GM18505 (cell line): ENCODE measurements at regions not wholly inside any gene's neighbourhood (a gene's known extent, or its start where the extent isn't known, plus 50 kb on each side); places are given as distances from the start of the nearest gene placed in this dataset.

Experiments
- ATAC-seq: cut with Tn5 transposase; IDR thresholded peaks from one replicate; pipeline ENCODE4 v1.9.1; 2021; ENCODE audit not compliant: unreplicated experiment
- POLR2A ChIP-seq: IDR thresholded peaks from 4 replicates; pipeline ENCODE4 v1.6.1; 2011; ENCODE audit warnings: borderline replicate concordance; ENCODE audit not compliant: insufficient read depth, insufficient read length; ENCODE audit errors: extremely low read depth

- TF ChIP-seq POLR2A, result no peak
- no peak for ATAC-seq
These were observed 156.7 kb upstream of the FAM241A start for GRCh38 chr4:111988514-111988913.

GRCh38 chr4:111989817-111990216, 155.4 kb upstream of the FAM241A start:
- no peak for ATAC-seq
- no peak for TF ChIP-seq POLR2A

GRCh38 chr4:111991163-111991562, 154.1 kb upstream of the FAM241A start:
- ATAC-seq, result peak; percentile 94
- TF ChIP-seq POLR2A, result no peak

- no peak for TF ChIP-seq POLR2A
- ATAC-seq, result peak; percentile 36
These were observed 153.5 kb upstream of the FAM241A start for GRCh38 chr4:111991797-111992196.

GRCh38 chr4:111992351-111993168, 152.7 kb upstream of the FAM241A start:
- TF ChIP-seq POLR2A, result no peak
- no peak for ATAC-seq

GRCh38 chr4:111994392-111994791, 150.9 kb upstream of the FAM241A start:
- TF ChIP-seq POLR2A, result no peak
- no peak for ATAC-seq

GRCh38 chr4:111997785-111998184, 147.5 kb upstream of the FAM241A start:
- no peak for TF ChIP-seq POLR2A
- ATAC-seq, result no peak

GRCh38 chr4:111999801-112000200, 145.5 kb upstream of the FAM241A start:
- no peak for TF ChIP-seq POLR2A
- ATAC-seq, result no peak

- TF ChIP-seq POLR2A, result no peak
- ATAC-seq, result no peak
These were observed 144.2 kb upstream of the FAM241A start for GRCh38 chr4:112001041-112001440.

GRCh38 chr4:112002248-112002661, 143.0 kb upstream of the FAM241A start:
- ATAC-seq, result no peak
- no peak for TF ChIP-seq POLR2A

- no peak for ATAC-seq
- no peak for TF ChIP-seq POLR2A
These were observed 141.9 kb upstream of the FAM241A start for GRCh38 chr4:112003231-112003907.

GRCh38 chr4:112005027-112005426, 140.2 kb upstream of the FAM241A start:
- no peak for TF ChIP-seq POLR2A
- no peak for ATAC-seq

- no peak for ATAC-seq
- TF ChIP-seq POLR2A, result no peak
These were observed 137.9 kb upstream of the FAM241A start for GRCh38 chr4:112007391-112007790.

- no peak for TF ChIP-seq POLR2A
- no peak for ATAC-seq
These were observed 129.3 kb upstream of the FAM241A start for GRCh38 chr4:112015960-112016359.

GRCh38 chr4:112023402-112023950, 121.8 kb upstream of the FAM241A start:
- ATAC-seq, result no peak
- TF ChIP-seq POLR2A, result no peak

GRCh38 chr4:112026058-112026457, 119.2 kb upstream of the FAM241A start:
- no peak for TF ChIP-seq POLR2A
- ATAC-seq, result no peak
